ENCODE measurements at regions not wholly inside any gene's neighbourhood (a gene's known extent, or its start where the extent isn't known, plus 50 kb on each side); places are given as distances from the start of the nearest gene placed in this dataset.

- TF ChIP-seq KIAA2018 (CRISPR knock-in tag; IDR thresholded peaks at IDR 0.05; ENCODE audit: borderline replicate concordance) (0 out of 2 replicates have a peak, but pooled peaks have one; percentile 13), ZNF691 (CRISPR knock-in tag; IDR thresholded peaks at IDR 0.05; ENCODE audit: borderline replicate concordance, low read depth) (peak; percentile 33; the same call in 1 of the 2 replicates), E2F1 (CRISPR knock-in tag; IDR thresholded peaks at IDR 0.05) (0 out of 2 replicates have a peak, but pooled peaks have one; percentile 35), ATF3 (CRISPR knock-in tag; IDR thresholded peaks at IDR 0.05) (no peak), SP2 (CRISPR knock-in tag; IDR thresholded peaks at IDR 0.05) (no peak), ZNF280D (CRISPR knock-in tag; IDR thresholded peaks at IDR 0.05) (0 out of 2 replicates have a peak, but pooled peaks have one; percentile 26), ZNF382 (CRISPR knock-in tag; IDR thresholded peaks at IDR 0.05; ENCODE audit: borderline replicate concordance) (no peak), STAG1 (CRISPR knock-in tag; IDR thresholded peaks at IDR 0.05) (peak; percentile 20; the same call in 1 of the 2 replicates), NCOA1 (CRISPR knock-in tag; IDR thresholded peaks at IDR 0.05) (0 out of 2 replicates have a peak, but pooled peaks have one; percentile 72), DNMT1 (CRISPR knock-in tag; IDR thresholded peaks at IDR 0.05) (no peak), PREB (CRISPR knock-in tag; IDR thresholded peaks at IDR 0.05) (no peak), ZNF780A (CRISPR knock-in tag; IDR thresholded peaks at IDR 0.05) (no peak), SYNCRIP (IDR thresholded peaks at IDR 0.05; ENCODE audit: insufficient read depth, low read depth, low read length) (no peak)
Observed at GRCh38 chr6:144343701-144344428, 58.7 kb downstream of the UTRN start (continued).

Measured in HepG2 (cell line).